NCI-H2196 (cell line): ENCODE measurements at regions not wholly inside any gene's neighbourhood (a gene's known extent, or its start where the extent isn't known, plus 50 kb on each side); places are given as distances from the start of the nearest gene placed in this dataset.

Source experiments
- DNase-seq: peaks from one replicate; lab custom pipeline; 2025; ENCODE audit not compliant: unreplicated experiment; lab: John Stamatoyannopoulos, UW

DNA sequence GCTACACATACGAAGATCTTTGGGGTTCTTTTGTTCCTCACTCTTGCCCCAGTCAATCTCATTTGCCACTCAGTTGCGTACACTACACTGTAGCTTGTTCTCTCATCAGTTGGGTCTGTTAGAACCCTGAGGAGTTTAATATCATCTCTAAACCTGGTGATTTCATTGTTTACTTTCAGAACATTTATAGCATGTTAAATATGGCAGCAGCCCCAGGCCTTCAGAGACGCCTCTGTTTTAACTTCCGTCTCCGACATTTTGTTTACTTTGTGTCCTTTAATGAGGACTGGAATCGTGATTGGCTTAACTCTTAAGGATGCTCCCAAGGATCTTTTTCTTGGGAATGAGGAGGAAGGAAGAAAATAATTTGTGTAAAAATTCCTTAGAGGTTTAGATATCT, 510.1 kb downstream of the NR2F1-AS1 start:
- DNase-seq: no peak

- DNase-seq: no peak
Measured at GRCh38 chr5:93069276-93069675, 511.7 kb downstream of the NR2F1-AS1 start.

GRCh38 chr5:93062548-93062947, 518.5 kb downstream of the NR2F1-AS1 start:
- DNase-seq: no peak

DNA sequence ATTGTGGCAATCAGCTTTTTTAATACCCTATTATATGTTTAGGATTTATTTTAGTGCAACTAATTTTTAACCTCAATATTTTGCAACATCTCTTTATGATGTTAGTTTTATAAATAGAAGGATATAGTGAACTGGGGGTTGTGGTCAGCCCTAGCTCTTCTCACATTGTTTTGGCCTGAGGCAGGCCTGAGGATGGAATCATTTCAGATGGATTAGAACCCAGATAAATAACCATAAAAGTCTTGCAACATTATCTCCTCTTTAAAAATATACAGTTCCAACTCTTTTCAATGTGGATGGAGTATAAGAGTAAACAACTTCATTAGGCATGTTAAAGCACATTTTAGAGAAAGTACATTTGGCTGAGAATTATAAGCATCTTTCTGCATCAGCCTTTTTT, 522.7 kb downstream of the NR2F1-AS1 start:
- DNase-seq: no peak

DNA sequence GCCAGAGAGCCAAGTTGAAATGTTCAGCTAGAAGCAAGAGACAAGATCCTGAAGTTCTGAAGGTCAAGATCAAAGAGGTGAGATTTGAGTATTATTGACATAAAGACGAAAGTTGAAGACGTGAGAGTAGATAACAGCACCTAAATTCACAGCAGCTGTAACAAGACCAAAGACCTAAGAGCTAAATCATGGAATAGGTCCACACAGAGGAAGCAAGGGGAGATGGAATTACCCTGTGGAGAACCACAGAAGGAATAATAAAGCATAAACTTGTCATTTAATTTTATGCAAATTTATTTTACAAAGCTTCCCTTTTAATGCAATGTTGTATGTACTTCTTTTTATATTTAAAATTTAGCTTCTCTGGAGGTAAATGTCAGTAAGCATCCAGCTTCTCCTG, 523.7 kb downstream of the NR2F1-AS1 start:
- DNase-seq: no peak

GRCh38 chr5:93055971-93056370, 525.0 kb downstream of the NR2F1-AS1 start:
- DNase-seq: no peak

DNA sequence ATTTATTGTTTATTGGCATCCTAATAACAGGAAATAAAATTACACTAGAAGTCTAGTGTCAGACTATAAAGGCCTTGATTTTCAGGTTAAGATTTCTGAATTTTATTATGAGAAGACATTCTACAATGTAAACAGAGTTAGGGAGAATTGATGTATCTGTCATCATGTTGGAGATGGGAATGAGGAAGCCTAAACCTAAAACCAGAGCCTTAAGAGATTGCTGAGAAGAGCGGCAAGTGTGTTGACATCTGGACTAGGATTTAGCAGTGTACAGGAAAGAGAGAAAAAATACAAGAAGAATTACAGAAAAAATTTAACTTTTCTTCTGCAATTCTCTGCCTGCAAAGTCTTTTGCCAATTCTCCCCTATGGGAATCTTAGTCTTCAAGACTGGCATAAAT, 525.5 kb downstream of the NR2F1-AS1 start:
- DNase-seq: no peak

GRCh38 chr5:93054424-93055163, 526.4 kb downstream of the NR2F1-AS1 start:
- no peak for DNase-seq

DNA sequence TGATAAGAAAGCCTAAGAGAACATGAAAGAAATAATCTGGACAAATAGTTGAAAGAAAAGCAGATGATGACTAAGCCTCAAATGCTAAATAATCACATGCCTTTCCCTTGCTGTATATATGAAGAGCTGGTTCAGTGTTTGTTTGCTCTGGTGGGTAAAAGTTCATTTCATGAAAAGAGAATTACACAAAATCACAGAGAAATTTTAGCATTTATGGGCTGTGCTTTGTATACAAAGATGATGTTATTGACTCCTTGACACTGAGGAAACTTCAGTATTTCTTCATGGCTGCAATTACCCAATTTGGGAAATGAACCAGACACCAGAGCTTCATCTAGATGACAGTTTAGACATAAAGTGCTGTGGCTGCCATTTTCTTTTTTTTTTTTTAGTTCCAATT, 527.2 kb downstream of the NR2F1-AS1 start:
- no peak for DNase-seq

- no peak for DNase-seq
Measured at GRCh38 chr5:93048858-93049257, 532.2 kb downstream of the NR2F1-AS1 start.

DNA sequence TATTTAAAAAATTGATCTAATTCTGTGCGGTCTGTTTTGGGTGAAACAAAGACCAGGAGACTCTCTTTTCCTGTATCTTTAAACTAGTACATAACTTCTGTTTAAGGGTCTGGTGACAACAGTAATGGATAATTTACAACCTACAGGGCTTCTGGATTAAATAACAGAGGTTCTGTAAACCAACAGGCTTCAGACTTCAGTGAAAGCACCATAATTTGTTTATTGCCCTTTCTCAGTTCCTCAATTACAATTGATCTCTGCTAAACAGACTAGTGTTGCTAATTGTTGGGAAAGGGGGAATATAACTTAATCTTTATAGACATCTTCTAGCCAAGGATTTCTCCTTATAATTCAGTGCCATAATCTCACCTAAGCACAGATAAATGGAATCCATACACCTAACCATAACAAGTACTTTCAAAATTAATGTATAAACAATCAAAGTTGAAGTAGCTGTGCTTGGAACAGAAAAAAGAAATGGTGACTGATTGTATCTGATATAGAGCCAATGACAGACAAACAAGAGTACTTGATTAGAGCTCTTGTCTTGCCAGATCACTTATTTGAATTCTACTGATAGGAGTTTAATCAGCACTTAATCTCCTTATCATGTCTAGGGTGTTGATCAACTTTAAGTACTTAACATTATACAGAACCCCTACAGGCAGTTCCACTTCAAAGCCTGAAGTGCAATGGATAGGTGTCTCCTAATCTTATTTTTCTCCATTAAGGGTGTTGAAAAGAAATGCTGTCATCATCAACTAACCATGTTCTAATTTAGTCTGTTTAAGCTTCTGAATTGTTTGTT, 536.0 kb downstream of the NR2F1-AS1 start:
- DNase-seq: no peak

- no peak for DNase-seq
Measured at GRCh38 chr5:93039888-93040287, 541.1 kb downstream of the NR2F1-AS1 start.

- no peak for DNase-seq
Measured at GRCh38 chr5:93034621-93035590, 546.1 kb downstream of the NR2F1-AS1 start.

DNA sequence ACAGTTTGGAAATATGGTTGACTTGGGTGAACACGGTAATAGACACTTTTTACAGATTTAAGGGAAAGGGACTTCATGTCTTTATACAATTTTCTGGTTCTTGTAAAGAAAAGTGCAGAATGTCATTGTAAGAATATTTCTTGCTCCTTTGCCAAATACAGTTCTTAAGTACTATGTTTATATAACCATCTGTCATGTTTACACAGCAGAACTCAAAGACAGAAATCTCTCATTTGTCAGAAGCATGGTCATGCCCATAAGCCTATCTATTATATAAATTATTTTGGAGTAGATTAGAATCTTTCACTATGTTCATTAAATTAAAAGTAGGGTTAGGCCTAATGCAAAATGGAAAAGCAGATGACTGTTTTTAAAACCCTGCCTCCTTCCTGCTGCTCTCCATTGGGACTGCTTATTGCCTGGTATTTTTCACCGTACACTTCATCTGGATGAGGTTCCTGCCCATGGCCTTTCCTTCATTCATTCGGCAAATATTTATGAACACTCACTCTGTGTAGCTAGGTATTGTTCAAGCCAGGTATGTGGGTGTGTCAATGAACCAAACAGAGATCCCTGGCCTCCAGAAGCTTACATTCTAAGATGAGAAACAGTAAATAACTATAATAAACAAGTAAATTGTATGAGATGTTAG, 558.1 kb downstream of the NR2F1-AS1 start:
- DNase-seq: no peak

- no peak for DNase-seq
Measured at GRCh38 chr5:93022211-93022610, 558.8 kb downstream of the NR2F1-AS1 start.

DNA sequence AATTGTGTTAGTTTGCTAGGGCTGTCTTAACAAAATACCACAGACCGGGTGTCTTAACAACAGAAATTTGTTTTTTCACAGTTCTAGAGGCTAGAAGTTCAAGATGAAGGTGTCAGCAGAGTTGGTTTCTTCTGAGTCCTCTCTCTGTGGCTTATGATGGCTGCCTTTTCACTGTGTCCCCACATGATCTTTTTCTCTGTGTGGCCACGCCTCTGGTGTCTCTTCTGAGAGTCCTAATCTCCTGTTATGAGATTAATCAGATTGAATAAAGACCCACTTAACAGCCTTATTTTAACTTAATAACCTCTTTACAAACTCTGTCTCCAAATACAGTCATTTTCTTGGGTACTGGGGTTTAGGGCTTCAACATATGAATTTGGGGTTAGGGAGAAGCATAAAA, 561.1 kb downstream of the NR2F1-AS1 start:
- DNase-seq: no peak

- no peak for DNase-seq
Measured at GRCh38 chr5:93018461-93018860, 562.6 kb downstream of the NR2F1-AS1 start.

- DNase-seq: no peak
Measured at GRCh38 chr5:93017849-93018248, 563.2 kb downstream of the NR2F1-AS1 start.

DNA sequence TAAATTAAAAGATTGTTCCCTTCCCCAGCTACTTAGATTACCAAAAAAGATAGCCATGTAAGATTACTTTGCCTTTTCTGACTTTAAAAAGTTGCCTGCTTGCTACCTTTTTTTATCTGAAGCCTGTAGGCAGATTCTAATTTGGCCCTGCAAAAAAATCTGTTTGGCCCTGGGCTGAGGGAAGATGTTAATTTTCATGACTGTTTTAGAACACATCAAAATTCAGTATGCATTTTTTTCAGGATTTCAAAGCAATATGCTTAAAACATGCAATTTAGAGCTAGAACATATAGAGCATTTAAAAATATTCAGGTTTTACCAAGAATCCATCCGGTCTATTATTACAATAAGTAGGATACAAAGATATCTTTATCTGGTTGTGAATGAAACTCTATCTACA, 563.6 kb downstream of the NR2F1-AS1 start:
- DNase-seq: no peak

- DNase-seq: no peak
Measured at GRCh38 chr5:93010616-93011015, 570.4 kb downstream of the NR2F1-AS1 start.

- no peak for DNase-seq
Measured at GRCh38 chr5:93010037-93010436, 571.0 kb downstream of the NR2F1-AS1 start.
